ENCODE measurements at regions not wholly inside any gene's neighbourhood (a gene's known extent, or its start where the extent isn't known, plus 50 kb on each side); places are given as distances from the start of the nearest gene placed in this dataset.

DNA sequence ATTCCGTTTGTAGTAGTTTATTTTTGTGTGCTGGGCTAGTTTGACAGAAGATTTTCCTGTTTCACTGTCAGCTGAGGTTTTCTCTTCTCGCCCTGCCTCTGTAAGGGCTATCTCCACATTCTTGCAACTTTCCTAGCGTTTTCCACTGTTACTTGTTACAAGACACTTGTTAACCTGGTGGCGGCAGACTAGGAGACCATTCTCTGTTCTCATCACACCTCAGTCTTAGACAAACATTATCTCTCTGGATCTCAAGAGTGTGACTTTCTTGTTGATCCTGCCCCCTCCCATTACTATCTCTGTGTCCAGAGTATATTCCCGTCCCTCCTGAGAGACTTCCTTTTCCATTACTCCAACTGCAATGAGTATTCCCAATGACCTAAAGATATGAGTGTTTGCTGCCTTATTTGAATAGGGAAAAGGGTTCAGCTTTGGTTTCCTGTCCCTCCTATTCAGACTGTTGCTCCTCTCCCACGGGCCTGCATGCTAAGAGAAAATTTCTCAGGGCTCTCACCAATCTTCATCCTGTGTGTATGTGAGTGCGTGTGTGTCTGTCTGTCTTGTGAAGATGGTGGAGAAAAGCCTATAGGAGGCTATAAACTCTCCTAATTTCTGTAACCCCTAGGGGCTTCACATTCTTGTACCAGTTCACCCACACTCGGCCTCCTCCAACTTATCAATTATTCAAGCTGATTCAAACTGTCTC, 722.4 kb upstream of the POT1 start:
- no peaks in the 10 kb centered on the region for H3K36me3 Mint-ChIP-seq (ENCODE audit: insufficient read depth)
- H3K4me3 Mint-ChIP-seq (ENCODE audit: low read depth): no peak overlapping the region
- no peak for TF ChIP-seq CTCF (IDR thresholded peaks at IDR 0.05; ENCODE audit: unreplicated experiment)
- no peak for DNase-seq (ENCODE audit: low spot score, unreplicated experiment)
- H3K9me3 Mint-ChIP-seq (ENCODE audit: low read depth): no peaks in the 10 kb centered on the region
- no peaks in the 10 kb centered on the region for H3K27me3 Mint-ChIP-seq
- H3K27ac Mint-ChIP-seq: no peak overlapping the region
- H3K4me1 Mint-ChIP-seq (ENCODE audit: low read depth): peaks cover 19% of the 10 kb centered on the region

DNA sequence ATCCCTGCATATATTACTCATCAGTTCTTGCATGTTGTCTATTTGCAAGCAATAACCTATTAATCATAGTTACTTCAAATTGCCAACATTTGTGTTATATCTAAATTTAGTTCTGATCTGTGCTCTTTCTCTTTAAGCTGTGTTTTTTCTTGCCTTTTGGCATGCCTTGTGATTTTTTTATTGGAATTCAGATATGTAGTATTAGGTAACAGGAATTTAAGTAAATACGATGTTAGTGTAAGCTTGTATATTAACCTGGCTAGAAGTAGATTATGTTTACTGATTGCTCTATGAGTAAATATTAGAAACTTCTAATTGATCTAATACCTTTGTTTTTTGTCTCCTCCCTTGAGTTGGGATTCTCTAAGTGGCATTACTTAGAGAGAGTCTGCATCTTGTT, 718.9 kb upstream of the POT1 start:
- Mint-ChIP-seq H3K27me3 (no peaks in the 10 kb centered on the region), H3K4me3 (ENCODE audit: low read depth) (no peak overlapping the region), H3K9me3 (ENCODE audit: low read depth) (no peaks in the 10 kb centered on the region), H3K27ac (peak overlapping the region; percentile 51), H3K4me1 (ENCODE audit: low read depth) (peaks cover 21% of the 10 kb centered on the region), H3K36me3 (ENCODE audit: insufficient read depth) (no peaks in the 10 kb centered on the region)
- TF ChIP-seq CTCF (IDR thresholded peaks at IDR 0.05; ENCODE audit: unreplicated experiment): no peak
- no peak for DNase-seq (ENCODE audit: low spot score, unreplicated experiment)

GRCh38 chr7:125645770-125646169, 716.1 kb upstream of the POT1 start:
- DNase-seq (ENCODE audit: low spot score, unreplicated experiment): no peak
- Mint-ChIP-seq H3K27me3 (no peaks in the 10 kb centered on the region), H3K36me3 (ENCODE audit: insufficient read depth) (no peaks in the 10 kb centered on the region), H3K4me1 (ENCODE audit: low read depth) (peaks cover 21% of the 10 kb centered on the region), H3K4me3 (ENCODE audit: low read depth) (no peak overlapping the region), H3K27ac (no peak overlapping the region), H3K9me3 (ENCODE audit: low read depth) (no peaks in the 10 kb centered on the region)
- TF ChIP-seq CTCF (IDR thresholded peaks at IDR 0.05; ENCODE audit: unreplicated experiment): no peak

GRCh38 chr7:125644109-125644508, 714.5 kb upstream of the POT1 start:
- no peak for TF ChIP-seq CTCF (IDR thresholded peaks at IDR 0.05; ENCODE audit: unreplicated experiment)
- no peaks in the 10 kb centered on the region for H3K36me3 Mint-ChIP-seq (ENCODE audit: insufficient read depth)
- DNase-seq (ENCODE audit: low spot score, unreplicated experiment): no peak
- H3K4me1 Mint-ChIP-seq (ENCODE audit: low read depth): peaks cover 23% of the 10 kb centered on the region
- no peaks in the 10 kb centered on the region for H3K27me3 Mint-ChIP-seq
- H3K4me3 Mint-ChIP-seq (ENCODE audit: low read depth): no peak overlapping the region
- no peak overlapping the region for H3K27ac Mint-ChIP-seq
- no peaks in the 10 kb centered on the region for H3K9me3 Mint-ChIP-seq (ENCODE audit: low read depth)

GRCh38 chr7:125643302-125643701, 713.7 kb upstream of the POT1 start:
- H3K27ac Mint-ChIP-seq: no peak overlapping the region
- TF ChIP-seq CTCF (IDR thresholded peaks at IDR 0.05; ENCODE audit: unreplicated experiment): no peak
- no peaks in the 10 kb centered on the region for H3K27me3 Mint-ChIP-seq
- H3K9me3 Mint-ChIP-seq (ENCODE audit: low read depth): no peaks in the 10 kb centered on the region
- no peak for DNase-seq (ENCODE audit: low spot score, unreplicated experiment)
- no peak overlapping the region for H3K4me3 Mint-ChIP-seq (ENCODE audit: low read depth)
- peaks cover 15% of the 10 kb centered on the region for H3K4me1 Mint-ChIP-seq (ENCODE audit: low read depth)
- H3K36me3 Mint-ChIP-seq (ENCODE audit: insufficient read depth): no peaks in the 10 kb centered on the region

All from progenitor cell of endocrine pancreas (in vitro differentiated cells).